Urothelium cell line (cell line): ENCODE measurements at regions not wholly inside any gene's neighbourhood (a gene's known extent, or its start where the extent isn't known, plus 50 kb on each side); places are given as distances from the start of the nearest gene placed in this dataset.

Experiments
- DNase-seq: peaks from one replicate; pipeline ENCODE4 v3.0.0; 2011; ENCODE audit warnings: low spot score, mixed read lengths
- FAIRE-seq: peaks from 2 replicates; lab custom pipeline; 2011; peaks lifted over from hg19 to GRCh38; lab: Jason Lieb, UNC

DNA sequence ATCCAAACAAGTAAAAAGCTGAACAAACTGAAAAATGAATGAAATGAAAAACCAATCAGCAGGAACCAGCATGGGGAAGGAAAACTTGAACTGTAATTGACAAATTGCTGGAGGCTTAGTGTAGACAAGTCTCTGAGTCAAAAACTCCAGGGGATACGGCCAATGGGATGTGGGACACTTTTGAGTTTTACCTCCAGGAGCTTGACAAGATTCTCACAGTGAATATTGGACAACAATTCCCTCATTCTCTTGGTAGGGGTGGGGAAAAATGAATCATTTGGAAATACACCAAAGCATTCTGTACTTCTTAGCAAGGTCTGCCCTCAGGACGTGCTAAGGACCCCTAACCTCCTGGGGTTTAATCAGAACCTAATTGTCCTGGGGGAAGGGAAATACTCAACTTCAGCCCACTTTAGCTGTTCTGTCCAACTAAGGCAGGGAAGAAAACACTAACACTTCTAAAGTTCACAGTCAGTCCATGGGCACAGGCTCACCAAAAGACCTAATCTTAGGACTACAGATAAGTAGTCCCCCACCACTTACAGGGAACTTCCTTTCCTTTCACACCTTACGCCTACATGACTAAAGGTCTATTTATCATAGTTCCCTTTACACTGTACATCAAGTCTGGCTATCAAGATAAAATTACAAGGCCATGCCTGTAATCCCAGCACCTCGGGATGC, 60.7 kb upstream of the CDC42BPA start:
- FAIRE-seq (no peak), DNase-seq (no peak)

DNA sequence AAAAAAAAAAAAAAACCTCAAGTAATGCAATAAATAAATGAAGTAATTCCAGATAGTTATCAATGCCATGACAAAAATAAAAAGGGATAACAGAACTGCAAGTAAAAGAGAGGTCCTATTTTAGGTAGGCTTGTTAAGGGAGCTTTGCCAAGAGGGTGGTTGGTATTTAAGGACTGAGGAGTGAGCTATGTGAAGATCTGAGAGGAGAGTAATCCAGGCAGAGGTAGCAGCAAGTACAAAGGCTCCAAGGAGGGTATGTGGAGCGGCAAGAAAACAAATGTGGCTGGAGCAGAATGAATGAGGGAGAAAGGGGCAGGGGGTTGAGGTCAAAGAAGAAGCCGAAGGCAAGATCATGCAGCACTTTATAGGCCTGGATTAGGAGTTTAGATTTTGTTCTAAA, 59.9 kb upstream of the CDC42BPA start:
- DNase-seq: no peak
- FAIRE-seq: no peak

DNA sequence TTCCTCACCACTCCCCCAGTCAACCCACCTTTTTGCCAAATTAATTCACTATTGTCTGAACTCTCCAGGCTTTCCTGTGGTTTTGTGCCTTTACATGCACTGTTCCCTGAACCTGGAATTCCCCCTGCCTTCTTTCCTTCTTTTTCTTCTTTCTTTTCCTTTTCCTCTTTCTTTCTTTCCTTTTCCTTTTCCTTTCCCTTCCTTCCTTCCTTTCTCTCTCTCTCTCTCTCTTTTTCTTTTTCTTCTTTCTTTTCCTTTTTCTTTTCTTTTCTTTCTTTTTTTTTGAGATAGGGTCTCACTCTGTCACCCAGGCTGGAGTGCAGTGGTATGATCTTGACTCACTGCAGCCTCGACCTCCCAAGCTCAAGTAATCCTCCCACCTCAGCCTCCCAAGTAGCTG, 56.6 kb upstream of the CDC42BPA start:
- FAIRE-seq: no peak
- DNase-seq: no peak

DNA sequence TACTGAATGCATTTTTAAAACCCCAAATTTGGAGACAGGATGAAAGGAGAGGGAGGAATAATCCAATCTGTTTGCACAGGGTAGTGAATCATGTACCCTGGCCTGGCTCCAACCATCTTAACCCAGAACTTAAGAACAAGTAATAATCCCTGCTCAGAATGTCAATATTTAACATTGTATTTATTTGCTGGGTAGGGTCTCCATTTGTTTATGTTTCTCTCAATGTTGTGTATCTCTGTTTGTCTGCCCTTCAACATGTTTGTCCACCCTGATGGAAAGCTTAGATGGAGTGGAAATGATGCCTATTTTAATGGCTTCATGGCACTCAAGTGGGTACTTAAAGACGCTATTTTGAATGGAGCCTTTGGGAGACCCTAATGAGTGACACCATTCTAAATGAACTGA, 54.4 kb upstream of the CDC42BPA start:
- DNase-seq (no peak), FAIRE-seq (no peak)

GRCh38 chr1:227370533-227371254, 52.4 kb upstream of the CDC42BPA start:
- no peak for DNase-seq
- FAIRE-seq: no peak

GRCh38 chr1:227369102-227369760, 50.9 kb upstream of the CDC42BPA start:
- no peak for FAIRE-seq
- DNase-seq: no peak
